ENCODE measurements at regions not wholly inside any gene's neighbourhood (a gene's known extent, or its start where the extent isn't known, plus 50 kb on each side); places are given as distances from the start of the nearest gene placed in this dataset.

DNA sequence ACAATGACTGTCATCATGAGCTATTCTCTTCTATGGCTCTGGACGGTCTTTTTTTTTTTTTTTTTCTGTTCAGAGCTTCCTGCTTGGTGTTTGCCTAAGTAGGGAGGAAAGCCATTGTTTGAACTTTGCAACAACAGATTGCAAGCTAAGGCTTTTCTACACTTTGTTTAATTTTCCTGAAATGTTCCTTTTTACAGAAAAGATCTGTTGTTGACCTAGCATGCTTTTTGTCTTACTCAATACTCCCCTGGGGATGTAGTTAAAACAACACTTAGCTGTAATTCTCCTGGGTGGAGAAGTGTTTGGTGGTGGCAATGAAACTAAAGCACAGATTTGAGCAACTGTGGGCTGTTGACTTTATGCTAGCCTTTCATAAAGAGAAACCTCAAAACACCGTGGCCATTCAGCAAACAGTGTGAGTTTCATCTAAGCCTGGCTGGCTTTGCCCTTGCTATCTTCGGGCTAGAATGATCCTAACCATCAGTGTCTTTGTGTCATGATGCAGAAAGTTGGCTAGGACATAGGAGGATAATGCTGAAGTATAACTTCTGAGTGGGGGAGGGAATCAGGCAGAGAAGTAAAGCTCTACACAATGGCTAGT, 110.5 kb downstream of the ANXA3 start (continued):
- TF ChIP-seq MBD4 (IDR thresholded peaks at IDR 0.05; ENCODE audit: borderline replicate concordance, low read length) (0 out of 2 replicates have a peak, but pooled peaks have one; percentile 32), FOXP1 (IDR thresholded peaks at IDR 0.05) (0 out of 2 replicates have a peak, but pooled peaks have one; percentile 29), FOXP1 (CRISPR knock-in tag; IDR thresholded peaks at IDR 0.05) (peak; percentile 94), ZNF3 (CRISPR knock-in tag; IDR thresholded peaks at IDR 0.05) (no peak), MED1 (CRISPR knock-in tag; IDR thresholded peaks at IDR 0.05) (0 out of 2 replicates have a peak, but pooled peaks have one; percentile 39), ZNF317 (CRISPR knock-in tag; IDR thresholded peaks at IDR 0.05) (no peak), ZNF883 (CRISPR knock-in tag; IDR thresholded peaks at IDR 0.05; ENCODE audit: not compliant biosample characterization) (no peak), ZNF263 (CRISPR knock-in tag; IDR thresholded peaks at IDR 0.05) (no peak), ZNF598 (CRISPR knock-in tag; IDR thresholded peaks at IDR 0.05; ENCODE audit: borderline replicate concordance) (no peak), KLF13 (CRISPR knock-in tag; IDR thresholded peaks at IDR 0.05) (no peak), ZNF549 (CRISPR knock-in tag; IDR thresholded peaks at IDR 0.05) (no peak), SIN3B (IDR thresholded peaks at IDR 0.05; ENCODE audit: low read length) (no peak), NFE2L2 (IDR thresholded peaks at IDR 0.05; ENCODE audit: low read length) (no peak), MTA1 (CRISPR knock-in tag; IDR thresholded peaks at IDR 0.05; ENCODE audit: borderline replicate concordance) (no peak), ZNF530 (CRISPR knock-in tag; IDR thresholded peaks at IDR 0.05; ENCODE audit: low read depth) (no peak), ZNF761 (CRISPR knock-in tag; conservative IDR thresholded peaks at IDR 0.05) (no peak), ARID2 (CRISPR knock-in tag; IDR thresholded peaks at IDR 0.05; ENCODE audit: borderline replicate concordance) (no peak), ZNF383 (CRISPR knock-in tag; IDR thresholded peaks at IDR 0.05; ENCODE audit: borderline replicate concordance) (no peak), ZBTB8A (CRISPR knock-in tag; IDR thresholded peaks at IDR 0.05; ENCODE audit: borderline replicate concordance, low read depth) (no peak), NAIF1 (CRISPR knock-in tag; IDR thresholded peaks at IDR 0.05; ENCODE audit: borderline replicate concordance) (no peak), PHF20 (CRISPR knock-in tag; IDR thresholded peaks at IDR 0.05) (no peak)
- TF ChIP-seq, protein P1, sequence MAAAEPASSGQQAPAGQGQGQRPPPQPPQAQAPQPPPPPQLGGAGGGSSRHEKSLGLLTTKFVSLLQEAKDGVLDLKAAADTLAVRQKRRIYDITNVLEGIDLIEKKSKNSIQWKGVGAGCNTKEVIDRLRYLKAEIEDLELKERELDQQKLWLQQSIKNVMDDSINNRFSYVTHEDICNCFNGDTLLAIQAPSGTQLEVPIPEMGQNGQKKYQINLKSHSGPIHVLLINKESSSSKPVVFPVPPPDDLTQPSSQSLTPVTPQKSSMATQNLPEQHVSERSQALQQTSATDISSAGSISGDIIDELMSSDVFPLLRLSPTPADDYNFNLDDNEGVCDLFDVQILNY (CRISPR knock-in tag; conservative IDR thresholded peaks at IDR 0.05), result no peak
- TF ChIP-seq, protein P2, sequence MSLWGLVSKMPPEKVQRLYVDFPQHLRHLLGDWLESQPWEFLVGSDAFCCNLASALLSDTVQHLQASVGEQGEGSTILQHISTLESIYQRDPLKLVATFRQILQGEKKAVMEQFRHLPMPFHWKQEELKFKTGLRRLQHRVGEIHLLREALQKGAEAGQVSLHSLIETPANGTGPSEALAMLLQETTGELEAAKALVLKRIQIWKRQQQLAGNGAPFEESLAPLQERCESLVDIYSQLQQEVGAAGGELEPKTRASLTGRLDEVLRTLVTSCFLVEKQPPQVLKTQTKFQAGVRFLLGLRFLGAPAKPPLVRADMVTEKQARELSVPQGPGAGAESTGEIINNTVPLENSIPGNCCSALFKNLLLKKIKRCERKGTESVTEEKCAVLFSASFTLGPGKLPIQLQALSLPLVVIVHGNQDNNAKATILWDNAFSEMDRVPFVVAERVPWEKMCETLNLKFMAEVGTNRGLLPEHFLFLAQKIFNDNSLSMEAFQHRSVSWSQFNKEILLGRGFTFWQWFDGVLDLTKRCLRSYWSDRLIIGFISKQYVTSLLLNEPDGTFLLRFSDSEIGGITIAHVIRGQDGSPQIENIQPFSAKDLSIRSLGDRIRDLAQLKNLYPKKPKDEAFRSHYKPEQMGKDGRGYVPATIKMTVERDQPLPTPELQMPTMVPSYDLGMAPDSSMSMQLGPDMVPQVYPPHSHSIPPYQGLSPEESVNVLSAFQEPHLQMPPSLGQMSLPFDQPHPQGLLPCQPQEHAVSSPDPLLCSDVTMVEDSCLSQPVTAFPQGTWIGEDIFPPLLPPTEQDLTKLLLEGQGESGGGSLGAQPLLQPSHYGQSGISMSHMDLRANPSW (CRISPR knock-in tag; IDR thresholded peaks at IDR 0.05; ENCODE audit: borderline replicate concordance), result no peak
- TF ChIP-seq, protein P3, sequence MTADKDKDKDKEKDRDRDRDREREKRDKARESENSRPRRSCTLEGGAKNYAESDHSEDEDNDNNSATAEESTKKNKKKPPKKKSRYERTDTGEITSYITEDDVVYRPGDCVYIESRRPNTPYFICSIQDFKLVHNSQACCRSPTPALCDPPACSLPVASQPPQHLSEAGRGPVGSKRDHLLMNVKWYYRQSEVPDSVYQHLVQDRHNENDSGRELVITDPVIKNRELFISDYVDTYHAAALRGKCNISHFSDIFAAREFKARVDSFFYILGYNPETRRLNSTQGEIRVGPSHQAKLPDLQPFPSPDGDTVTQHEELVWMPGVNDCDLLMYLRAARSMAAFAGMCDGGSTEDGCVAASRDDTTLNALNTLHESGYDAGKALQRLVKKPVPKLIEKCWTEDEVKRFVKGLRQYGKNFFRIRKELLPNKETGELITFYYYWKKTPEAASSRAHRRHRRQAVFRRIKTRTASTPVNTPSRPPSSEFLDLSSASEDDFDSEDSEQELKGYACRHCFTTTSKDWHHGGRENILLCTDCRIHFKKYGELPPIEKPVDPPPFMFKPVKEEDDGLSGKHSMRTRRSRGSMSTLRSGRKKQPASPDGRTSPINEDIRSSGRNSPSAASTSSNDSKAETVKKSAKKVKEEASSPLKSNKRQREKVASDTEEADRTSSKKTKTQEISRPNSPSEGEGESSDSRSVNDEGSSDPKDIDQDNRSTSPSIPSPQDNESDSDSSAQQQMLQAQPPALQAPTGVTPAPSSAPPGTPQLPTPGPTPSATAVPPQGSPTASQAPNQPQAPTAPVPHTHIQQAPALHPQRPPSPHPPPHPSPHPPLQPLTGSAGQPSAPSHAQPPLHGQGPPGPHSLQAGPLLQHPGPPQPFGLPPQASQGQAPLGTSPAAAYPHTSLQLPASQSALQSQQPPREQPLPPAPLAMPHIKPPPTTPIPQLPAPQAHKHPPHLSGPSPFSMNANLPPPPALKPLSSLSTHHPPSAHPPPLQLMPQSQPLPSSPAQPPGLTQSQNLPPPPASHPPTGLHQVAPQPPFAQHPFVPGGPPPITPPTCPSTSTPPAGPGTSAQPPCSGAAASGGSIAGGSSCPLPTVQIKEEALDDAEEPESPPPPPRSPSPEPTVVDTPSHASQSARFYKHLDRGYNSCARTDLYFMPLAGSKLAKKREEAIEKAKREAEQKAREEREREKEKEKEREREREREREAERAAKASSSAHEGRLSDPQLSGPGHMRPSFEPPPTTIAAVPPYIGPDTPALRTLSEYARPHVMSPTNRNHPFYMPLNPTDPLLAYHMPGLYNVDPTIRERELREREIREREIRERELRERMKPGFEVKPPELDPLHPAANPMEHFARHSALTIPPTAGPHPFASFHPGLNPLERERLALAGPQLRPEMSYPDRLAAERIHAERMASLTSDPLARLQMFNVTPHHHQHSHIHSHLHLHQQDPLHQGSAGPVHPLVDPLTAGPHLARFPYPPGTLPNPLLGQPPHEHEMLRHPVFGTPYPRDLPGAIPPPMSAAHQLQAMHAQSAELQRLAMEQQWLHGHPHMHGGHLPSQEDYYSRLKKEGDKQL (CRISPR knock-in tag; IDR thresholded peaks at IDR 0.05; ENCODE audit: low read depth), result peak; percentile 82

All from HepG2 (cell line).